NCI-H1694 (cell line): ENCODE measurements at regions not wholly inside any gene's neighbourhood (a gene's known extent, or its start where the extent isn't known, plus 50 kb on each side); places are given as distances from the start of the nearest gene placed in this dataset.
"Not testable (repeated sequence)": the region's sequence is repeated elsewhere in the genome, so short reads cannot be mapped to it uniquely, and the experiment has no call there.

Source experiments
- DNase-seq: peaks from one replicate; lab custom pipeline; 2025; lab: John Stamatoyannopoulos, UW

- not testable (repeated sequence) for DNase-seq
Measured at GRCh38 chr10:90250784-90251183, 549.4 kb downstream of the KIF20B start.

GRCh38 chr10:90269699-90270098 is 568.3 kb downstream of the KIF20B start:
- no peak for DNase-seq

- DNase-seq, result no peak
Measured at GRCh38 chr10:90274721-90275468, 573.5 kb downstream of the KIF20B start.

GRCh38 chr10:90276894-90277475 is 575.6 kb downstream of the KIF20B start:
- DNase-seq, result peak; percentile 5

GRCh38 chr10:90286406-90286805 is 571.4 kb downstream of the HTR7 start:
- no peak for DNase-seq

- DNase-seq, result no peak
Measured at GRCh38 chr10:90286941-90287340, 570.9 kb downstream of the HTR7 start.

- no peak for DNase-seq
Measured at GRCh38 chr10:90288391-90288933, 569.4 kb downstream of the HTR7 start.

- no peak for DNase-seq
Measured at GRCh38 chr10:90289037-90289436, 568.8 kb downstream of the HTR7 start.

GRCh38 chr10:90293616-90294015 is 564.2 kb downstream of the HTR7 start:
- DNase-seq, result no peak

- not testable (repeated sequence) for DNase-seq
Measured at GRCh38 chr10:90294821-90295540, 562.9 kb downstream of the HTR7 start.

- DNase-seq, result not testable (repeated sequence)
Measured at GRCh38 chr10:90302031-90302430, 555.8 kb downstream of the HTR7 start.

- DNase-seq, result no peak
Measured at GRCh38 chr10:90302758-90303481, 554.9 kb downstream of the HTR7 start.

GRCh38 chr10:90304533-90304932 is 553.3 kb downstream of the HTR7 start:
- DNase-seq, result no peak

- no peak for DNase-seq
Measured at GRCh38 chr10:90306187-90306586, 551.7 kb downstream of the HTR7 start.

- no peak for DNase-seq
Measured at GRCh38 chr10:90308223-90308622, 549.6 kb downstream of the HTR7 start.

GRCh38 chr10:90313576-90314325 is 544.1 kb downstream of the HTR7 start:
- DNase-seq, result no peak

- DNase-seq, result no peak
Measured at GRCh38 chr10:90314718-90315117, 543.1 kb downstream of the HTR7 start.

GRCh38 chr10:90317172-90317571 is 540.7 kb downstream of the HTR7 start:
- DNase-seq, result no peak

GRCh38 chr10:90318659-90319058 is 539.2 kb downstream of the HTR7 start:
- no peak for DNase-seq

- DNase-seq, result peak; percentile 32
Measured at GRCh38 chr10:90319188-90319914, 538.5 kb downstream of the HTR7 start.
